SK-N-MC (cell line): ENCODE measurements at regions not wholly inside any gene's neighbourhood (a gene's known extent, or its start where the extent isn't known, plus 50 kb on each side); places are given as distances from the start of the nearest gene placed in this dataset.

Experiments used
- EZH2 ChIP-seq: fragments of 200-600 bp; sonication (generic); IDR thresholded peaks from one replicate; pipeline ENCODE4 v1.6.1; 2017; ENCODE audit warnings: antibody characterized with exemption
- FOXP2 ChIP-seq: optimal IDR thresholded peaks from 2 replicates; pipeline ENCODE3; 2011; ENCODE audit warnings: mild to moderate bottlenecking, moderate library complexity; ENCODE audit not compliant: insufficient read depth; ENCODE audit errors: extremely low read length, control extremely low read depth
- POLR2AphosphoS5 ChIP-seq: IDR thresholded peaks from 2 replicates; pipeline ENCODE4 v1.6.1; 2012; ENCODE audit warnings: mild to moderate bottlenecking, low read depth, low read length, borderline replicate concordance

DNA sequence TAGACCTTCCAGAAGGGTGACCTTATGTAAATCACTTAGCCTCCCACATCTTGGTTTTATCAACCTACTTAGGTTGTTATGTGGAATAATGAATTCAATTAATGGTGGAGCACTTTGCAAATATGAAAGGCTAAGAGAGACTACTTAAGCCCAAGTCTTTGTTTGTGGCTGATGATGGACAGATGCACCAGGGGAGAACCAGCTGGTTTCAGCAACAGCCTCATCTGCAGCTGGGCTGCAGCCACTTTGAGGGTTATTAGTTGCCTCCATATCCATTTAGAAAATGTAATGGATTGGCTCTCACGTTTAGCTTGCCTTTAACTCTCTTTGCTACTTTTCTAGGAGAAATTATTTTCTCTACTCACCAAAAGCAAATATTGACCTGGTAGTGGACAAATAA lies 146.6 kb downstream of the ESM1 start:
- TF ChIP-seq EZH2 = no peak
- no peak for TF ChIP-seq POLR2AphosphoS5
- no peak for TF ChIP-seq FOXP2
